ENCODE measurements at regions not wholly inside any gene's neighbourhood (a gene's known extent, or its start where the extent isn't known, plus 50 kb on each side); places are given as distances from the start of the nearest gene placed in this dataset.

- DNase-seq, result no peak
- no peaks in the 10 kb centered on the region for H3K9me3 ChIP-seq (ENCODE audit: control insufficient read depth, low read depth, low read length)
- H2BK20ac ChIP-seq (ENCODE audit: low read depth, low read length, poor library complexity, severe bottlenecking), result no peak overlapping the region
- H2BK12ac ChIP-seq (ENCODE audit: insufficient read length, low read depth, low read length), result no peak overlapping the region
- no peak overlapping the region for H3K27ac Mint-ChIP-seq
- H3K23ac ChIP-seq (ENCODE audit: insufficient read length, low read depth, low read length), result no peak overlapping the region
- no peak overlapping the region for H3K18ac ChIP-seq (ENCODE audit: insufficient read length, low read depth, low read length)
- H3K9ac ChIP-seq (ENCODE audit: extremely low read depth, insufficient read length, low read length), result no peak overlapping the region
- TF ChIP-seq CTCF (conservative IDR thresholded peaks at IDR 0.05), result no peak
- H3T11ph ChIP-seq (ENCODE audit: low read length), result no peak overlapping the region
- no peaks in the 10 kb centered on the region for H3K27me3 Mint-ChIP-seq (ENCODE audit: low read depth)
- H3K27ac ChIP-seq (ENCODE audit: insufficient read length, low read depth, low read length), result no peak overlapping the region
- no peak overlapping the region for H2AK5ac ChIP-seq (ENCODE audit: insufficient read length, low read length)
- no peaks in the 10 kb centered on the region for H3K4me1 Mint-ChIP-seq
- H3K27me3 ChIP-seq (ENCODE audit: insufficient read depth, low read length), result no peaks in the 10 kb centered on the region
- H3K36me3 Mint-ChIP-seq (ENCODE audit: insufficient read depth in 1 of 3, low read depth in 3 of 3), result no peaks in the 10 kb centered on the region; a peak in 1 of 7 replicates
- H4K8ac ChIP-seq (replicated peaks; ENCODE audit: insufficient read length, low read depth, low read length), result no peak overlapping the region
- H3K9me3 Mint-ChIP-seq, result peaks cover 3% of the 10 kb centered on the region in 2 experiments; a peak in 3 of 5 replicates
- no peak overlapping the region for H4K91ac ChIP-seq (ENCODE audit: insufficient read length, low read depth, low read length)
- no peak overlapping the region for H4K5ac ChIP-seq (ENCODE audit: insufficient read length, low read depth, low read length)
- H3K4me1 ChIP-seq (ENCODE audit: insufficient read depth, low read length), result no peaks in the 10 kb centered on the region
- no peak overlapping the region for H2BK120ac ChIP-seq (ENCODE audit: low read depth, low read length, poor library complexity, severe bottlenecking)
- no peak overlapping the region for H3K4me3 Mint-ChIP-seq
- H3K4ac ChIP-seq (ENCODE audit: low read depth, low read length), result no peak overlapping the region
- no peaks in the 10 kb centered on the region for H3K23me2 ChIP-seq (ENCODE audit: insufficient read length, low read depth, low read length, poor library complexity, severe bottlenecking)
- H2BK5ac ChIP-seq (ENCODE audit: insufficient read length, low read length), result no peak overlapping the region
- no peaks in the 10 kb centered on the region for H3K79me2 ChIP-seq (ENCODE audit: insufficient read depth, low read length)
- H2AFZ ChIP-seq (ENCODE audit: low read length), result no peak overlapping the region
- H3K56ac ChIP-seq (ENCODE audit: insufficient read length, low read depth, low read length), result no peak overlapping the region
- no peaks in the 10 kb centered on the region for H4K20me1 ChIP-seq (ENCODE audit: control insufficient read depth, insufficient read depth, insufficient read length)
- no peak overlapping the region for H2BK15ac ChIP-seq (ENCODE audit: low read depth, low read length)
- H3K14ac ChIP-seq (ENCODE audit: insufficient read depth, low read length), result no peak overlapping the region
- no peaks in the 10 kb centered on the region for H3K79me1 ChIP-seq (ENCODE audit: insufficient read depth, low read depth, low read length, poor library complexity, severe bottlenecking)
- H3K4me2 ChIP-seq (ENCODE audit: insufficient read depth, insufficient read length, low read length), result no peak overlapping the region
Measured at GRCh38 chr11:97019754-97020153, 629.9 kb downstream of the JRKL start.
